Neural progenitor cell (in vitro differentiated cells): ENCODE measurements at regions not wholly inside any gene's neighbourhood (a gene's known extent, or its start where the extent isn't known, plus 50 kb on each side); places are given as distances from the start of the nearest gene placed in this dataset.

Experiments
- EZH2 ChIP-seq: fragments of 200-600 bp; sonication (generic); IDR thresholded peaks from 2 replicates; pipeline ENCODE4 v1.6.1; 2017; ENCODE audit warnings: antibody characterized with exemption, mild to moderate bottlenecking, moderate library complexity
- EZH2phosphoT487 ChIP-seq: fragments of 200-600 bp; sonication (generic); IDR thresholded peaks from 2 replicates; pipeline ENCODE4 v1.6.1; 2017; ENCODE audit warnings: antibody characterized with exemption
- TF ChIP-seq, protein P1 (sequence below): fragments of 200-600 bp; sonication (generic); IDR thresholded peaks from 2 replicates; pipeline ENCODE4 v1.5.1; 2017; ENCODE audit warnings: antibody characterized with exemption, mild to moderate bottlenecking

DNA sequence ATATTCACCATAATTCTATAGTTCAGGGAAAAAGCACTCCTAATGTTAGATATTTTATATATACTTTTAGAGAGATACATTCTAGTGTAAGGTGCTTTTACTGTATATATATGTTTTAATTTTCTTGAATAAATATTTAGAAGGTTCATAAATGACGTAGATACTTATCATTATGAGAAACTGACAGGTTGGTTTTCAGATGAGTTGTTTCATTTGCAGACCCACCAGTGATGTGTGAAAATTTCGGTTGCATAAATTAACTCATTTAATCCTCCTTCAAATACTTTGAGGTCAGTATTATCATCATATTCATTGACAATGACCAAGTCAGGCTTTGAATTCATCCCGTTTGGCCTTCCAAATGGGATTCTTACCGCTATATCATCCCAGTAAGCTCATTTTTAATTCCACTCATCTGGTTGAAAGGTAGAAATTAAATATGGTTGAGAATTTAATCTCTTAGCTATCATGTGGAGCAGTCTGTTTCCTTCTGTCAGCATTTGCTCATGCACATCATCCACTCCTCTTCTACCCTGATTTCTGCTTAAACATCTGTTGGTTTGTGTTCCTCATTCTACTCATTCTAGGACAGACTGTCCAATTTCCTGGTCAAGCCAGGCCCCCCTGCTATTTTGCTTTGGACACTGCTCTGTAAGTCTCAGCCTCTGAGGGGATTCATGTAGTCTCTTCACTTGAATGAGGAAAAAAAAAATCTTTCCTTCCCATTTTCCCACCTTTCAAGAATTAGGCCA lies 1156.6 kb downstream of the PLA2G4A start:
- TF ChIP-seq, protein P1, sequence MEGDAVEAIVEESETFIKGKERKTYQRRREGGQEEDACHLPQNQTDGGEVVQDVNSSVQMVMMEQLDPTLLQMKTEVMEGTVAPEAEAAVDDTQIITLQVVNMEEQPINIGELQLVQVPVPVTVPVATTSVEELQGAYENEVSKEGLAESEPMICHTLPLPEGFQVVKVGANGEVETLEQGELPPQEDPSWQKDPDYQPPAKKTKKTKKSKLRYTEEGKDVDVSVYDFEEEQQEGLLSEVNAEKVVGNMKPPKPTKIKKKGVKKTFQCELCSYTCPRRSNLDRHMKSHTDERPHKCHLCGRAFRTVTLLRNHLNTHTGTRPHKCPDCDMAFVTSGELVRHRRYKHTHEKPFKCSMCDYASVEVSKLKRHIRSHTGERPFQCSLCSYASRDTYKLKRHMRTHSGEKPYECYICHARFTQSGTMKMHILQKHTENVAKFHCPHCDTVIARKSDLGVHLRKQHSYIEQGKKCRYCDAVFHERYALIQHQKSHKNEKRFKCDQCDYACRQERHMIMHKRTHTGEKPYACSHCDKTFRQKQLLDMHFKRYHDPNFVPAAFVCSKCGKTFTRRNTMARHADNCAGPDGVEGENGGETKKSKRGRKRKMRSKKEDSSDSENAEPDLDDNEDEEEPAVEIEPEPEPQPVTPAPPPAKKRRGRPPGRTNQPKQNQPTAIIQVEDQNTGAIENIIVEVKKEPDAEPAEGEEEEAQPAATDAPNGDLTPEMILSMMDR = no peak
- TF ChIP-seq EZH2 (no peak), EZH2phosphoT487 (no peak)
